Effector CD4-positive, alpha-beta T cell (primary cell): ENCODE measurements at regions not wholly inside any gene's neighbourhood (a gene's known extent, or its start where the extent isn't known, plus 50 kb on each side); places are given as distances from the start of the nearest gene placed in this dataset.

ENCODE experiments used
- DNase-seq: peaks from one replicate; pipeline ENCODE4 v3.0.0-alpha.2; 2020

- no peak for DNase-seq
Observed at GRCh38 chr6:139429580-139430145, 55.2 kb upstream of the CITED2 start.

GRCh38 chr6:139427199-139427598, 52.8 kb upstream of the CITED2 start:
- DNase-seq = no peak

- no peak for DNase-seq
Observed at GRCh38 chr6:139426795-139427194, 52.3 kb upstream of the CITED2 start.

- DNase-seq = no peak
Observed at GRCh38 chr6:139425780-139426179, 51.3 kb upstream of the CITED2 start.

- no peak for DNase-seq
Observed at GRCh38 chr6:139423971-139424667, 49.7 kb upstream of the CITED2 start.
